HG02884 (cell line): ENCODE measurements at regions not wholly inside any gene's neighbourhood (a gene's known extent, or its start where the extent isn't known, plus 50 kb on each side); places are given as distances from the start of the nearest gene placed in this dataset.
"Not testable (repeated sequence)": the region's sequence is repeated elsewhere in the genome, so short reads cannot be mapped to it uniquely, and the experiment has no call there.

Experiments
- ATAC-seq: cut with Tn5 transposase; IDR thresholded peaks from one replicate; pipeline ENCODE4 v1.9.1; 2021; ENCODE audit warnings: mild to moderate bottlenecking, moderate library complexity; ENCODE audit not compliant: unreplicated experiment

DNA sequence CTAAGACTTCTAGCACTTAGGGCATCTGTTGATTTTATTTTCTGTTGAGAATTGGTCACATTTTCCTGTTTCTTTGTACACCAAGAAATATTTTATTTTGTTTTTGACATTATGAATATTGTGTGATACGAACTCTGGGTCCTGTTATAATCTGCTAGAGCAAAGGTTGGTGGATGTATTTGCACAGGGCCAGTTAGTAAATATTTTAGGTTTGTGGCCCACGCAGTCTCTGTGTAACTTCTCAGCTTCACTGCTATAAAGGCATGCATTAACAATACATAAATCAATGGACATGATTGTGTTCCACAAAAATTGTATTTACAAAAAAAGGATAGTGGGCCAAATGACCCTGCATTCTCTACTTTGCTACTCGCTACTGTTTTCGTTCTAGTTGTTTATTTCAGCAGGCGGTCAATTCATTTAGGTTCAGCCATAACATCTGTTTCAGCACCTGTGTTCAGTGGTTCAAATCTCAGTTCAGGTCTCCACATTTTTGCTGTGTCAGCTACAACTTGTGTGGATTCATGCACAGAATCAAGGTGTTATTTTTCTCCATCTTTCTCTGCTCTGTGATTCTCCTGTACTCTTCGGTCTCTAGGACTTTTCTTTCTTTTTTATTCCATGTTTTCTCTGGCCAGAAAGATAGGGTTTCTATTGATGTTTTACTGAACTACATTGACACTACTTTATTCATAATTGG, 786.2 kb downstream of the ETS1 start:
- ATAC-seq: no peak

DNA sequence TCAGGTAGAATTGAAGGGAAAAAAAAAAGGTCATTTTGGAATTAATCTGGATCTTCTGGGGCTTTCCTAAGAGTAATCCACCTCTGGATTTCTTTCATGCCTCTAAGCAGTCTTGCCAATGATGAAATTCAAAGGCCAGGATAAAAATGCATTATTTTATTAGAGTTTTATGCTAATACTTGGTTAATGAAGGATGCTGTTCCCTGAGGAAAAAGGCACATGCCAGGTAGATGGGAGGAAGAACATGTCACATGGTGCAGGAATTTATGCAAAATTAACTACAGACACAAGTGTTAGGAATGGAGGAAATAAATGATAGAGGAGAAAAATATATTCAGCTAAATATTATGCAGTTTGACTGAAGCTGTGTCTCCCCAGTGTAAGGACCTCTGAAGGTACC, 792.0 kb downstream of the ETS1 start:
- no peak for ATAC-seq

DNA sequence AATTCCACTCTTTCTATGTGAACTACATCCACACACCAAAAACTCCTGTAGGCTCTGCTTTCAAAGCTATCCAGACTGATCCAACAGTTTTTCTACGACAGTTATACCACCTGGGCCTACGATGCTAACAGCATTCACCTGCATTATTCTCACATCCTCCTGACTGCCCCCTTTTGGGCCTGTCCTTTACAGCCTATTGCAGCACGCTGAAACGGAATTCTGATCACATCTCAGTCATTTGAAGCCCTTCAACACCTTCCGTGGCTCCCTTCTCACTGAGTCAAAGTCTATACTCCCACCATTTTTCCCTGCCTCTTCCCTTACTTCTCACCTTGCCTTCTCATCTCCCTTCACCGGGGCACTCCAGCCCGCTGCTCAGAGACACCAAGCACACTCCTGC, 791.3 kb upstream of the KIRREL3 start:
- ATAC-seq: no peak

DNA sequence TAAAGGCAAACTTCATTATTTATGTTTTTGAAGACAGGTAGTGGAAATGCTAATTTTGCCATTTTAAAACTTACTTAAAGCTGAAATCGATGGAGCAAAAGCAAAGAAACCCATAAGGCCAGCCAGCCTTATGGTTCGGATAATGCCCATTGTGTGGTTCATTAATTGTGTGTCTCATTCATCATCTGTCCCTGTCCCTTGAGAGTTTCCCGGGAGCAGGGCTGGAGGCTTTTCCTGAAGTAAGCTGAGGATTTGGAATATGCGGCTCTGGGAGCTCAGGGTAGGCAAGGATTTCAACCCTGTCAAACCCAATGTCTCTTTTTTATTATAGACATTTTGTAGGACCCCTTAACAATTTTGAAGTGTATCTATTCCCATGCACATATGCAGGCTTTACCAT, 790.0 kb upstream of the KIRREL3 start:
- no peak for ATAC-seq

DNA sequence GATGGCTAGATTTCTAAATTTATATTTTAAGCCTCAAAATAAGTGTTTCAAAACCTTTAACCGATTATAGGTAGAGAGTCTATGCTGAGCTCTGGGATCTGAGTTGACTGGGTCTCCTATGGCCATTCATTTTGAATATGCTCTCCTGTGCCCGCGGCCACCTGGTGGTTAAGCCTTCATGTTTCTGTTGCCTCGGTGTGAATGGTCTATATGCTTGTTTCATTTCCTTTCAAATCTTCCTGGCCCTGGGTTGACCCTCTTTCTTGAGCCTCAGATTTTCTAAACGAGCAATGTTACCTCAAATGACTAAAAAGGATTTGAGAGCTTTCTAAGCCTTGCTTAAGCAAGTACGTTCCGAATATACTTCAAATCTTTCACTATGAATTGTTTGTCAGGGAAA, 789.4 kb upstream of the KIRREL3 start:
- ATAC-seq: no peak

DNA sequence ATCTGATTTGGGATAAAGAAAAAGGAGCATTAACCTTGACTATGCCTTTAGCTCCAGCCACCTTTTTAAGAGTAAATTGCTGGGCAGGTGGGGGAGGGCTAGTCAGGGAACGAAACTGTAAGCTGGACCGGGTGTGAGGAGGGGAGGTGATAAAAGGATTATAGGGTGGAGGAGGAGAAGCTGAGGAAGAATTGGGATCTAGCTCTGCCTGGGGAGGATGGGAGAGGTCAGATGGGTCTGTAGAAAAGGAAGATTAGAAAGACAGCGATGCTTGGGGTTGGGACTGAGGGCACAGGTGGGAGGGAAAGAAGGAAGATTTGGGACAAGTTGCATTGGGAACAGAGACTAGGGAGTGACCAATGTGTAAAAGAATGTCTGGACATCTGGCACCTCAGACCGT, 772.4 kb upstream of the KIRREL3 start:
- not testable (repeated sequence) for ATAC-seq

DNA sequence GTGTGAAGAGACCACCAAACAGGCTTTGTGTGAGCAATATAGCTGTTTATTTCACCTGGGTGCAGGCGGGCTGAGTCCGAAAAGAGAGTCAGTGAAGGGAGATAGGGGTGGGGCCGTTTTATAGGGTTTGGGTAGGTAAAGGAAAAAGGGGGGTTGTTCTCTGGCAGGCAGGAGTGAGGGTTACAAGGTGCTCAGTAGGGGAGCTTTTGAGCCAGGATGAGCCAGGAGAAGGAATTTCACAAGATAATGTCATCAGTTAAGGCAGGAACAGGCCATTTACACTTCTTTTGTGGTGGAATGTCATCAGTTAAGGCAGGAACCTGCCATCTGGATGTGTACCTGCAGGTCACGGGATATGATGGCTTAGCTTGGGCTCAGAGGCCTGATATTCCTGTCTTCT, 768.4 kb upstream of the KIRREL3 start:
- ATAC-seq: not testable (repeated sequence)

DNA sequence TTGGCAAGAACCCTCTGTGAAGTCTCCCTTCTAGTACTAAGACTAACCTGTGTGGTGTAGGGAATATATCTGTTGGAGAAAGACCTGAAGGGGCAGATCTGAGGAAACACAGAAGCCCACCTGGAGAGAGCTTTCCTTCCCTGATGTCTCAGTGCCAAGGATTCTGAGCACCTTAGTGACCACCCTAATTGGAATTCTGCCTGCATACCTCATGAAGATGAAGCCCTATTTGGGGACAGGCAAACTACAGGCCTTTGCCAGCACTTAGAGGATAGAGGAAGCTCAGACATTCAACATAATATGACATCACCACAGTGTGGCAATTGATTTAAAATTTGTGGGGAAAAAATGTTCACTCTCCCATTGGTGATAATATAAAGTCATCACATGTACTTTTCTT, 766.2 kb upstream of the KIRREL3 start:
- ATAC-seq: no peak

DNA sequence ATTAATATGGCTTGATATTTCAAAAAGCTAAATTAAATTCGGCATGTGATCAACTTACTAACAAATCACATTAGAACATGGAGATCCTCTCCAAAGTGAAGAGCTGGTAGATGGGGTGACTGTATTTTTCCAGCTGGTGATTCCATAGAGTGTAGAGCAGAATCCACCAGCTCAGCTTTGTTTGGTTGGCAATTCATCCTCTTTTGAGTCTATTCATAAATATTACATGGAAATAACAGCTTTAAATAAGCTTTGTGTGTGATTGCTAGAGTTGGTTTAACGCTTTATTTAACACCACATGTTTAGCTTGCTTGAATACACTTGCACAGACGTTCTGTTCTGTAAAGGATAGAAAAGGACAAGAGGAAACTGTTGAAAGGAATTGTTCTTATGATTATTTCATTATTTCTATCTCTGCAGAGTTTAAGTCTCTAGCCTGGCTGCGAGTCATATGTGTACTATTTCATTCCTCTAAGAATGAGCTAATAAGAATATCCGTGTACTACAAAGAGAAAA, 738.3 kb upstream of the KIRREL3 start:
- ATAC-seq: no peak

DNA sequence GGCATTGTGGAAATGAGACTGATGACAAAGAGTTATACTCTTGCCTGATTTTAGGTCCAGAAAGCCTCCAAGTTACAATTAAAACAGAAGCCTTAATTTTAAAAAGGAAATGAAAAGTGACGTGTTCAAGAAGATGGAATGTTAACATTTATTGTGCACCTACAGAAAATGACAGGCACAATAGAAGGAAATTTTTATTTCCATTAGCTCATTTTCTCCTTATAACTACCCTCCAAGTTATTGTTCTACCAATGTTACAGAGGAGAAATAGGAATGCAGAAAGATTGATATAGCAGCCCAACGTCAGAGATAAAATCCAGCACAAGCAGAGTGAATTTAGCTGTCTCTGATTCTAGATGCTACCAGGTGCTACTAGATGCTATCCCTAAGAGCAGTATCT, 736.9 kb upstream of the KIRREL3 start:
- no peak for ATAC-seq

DNA sequence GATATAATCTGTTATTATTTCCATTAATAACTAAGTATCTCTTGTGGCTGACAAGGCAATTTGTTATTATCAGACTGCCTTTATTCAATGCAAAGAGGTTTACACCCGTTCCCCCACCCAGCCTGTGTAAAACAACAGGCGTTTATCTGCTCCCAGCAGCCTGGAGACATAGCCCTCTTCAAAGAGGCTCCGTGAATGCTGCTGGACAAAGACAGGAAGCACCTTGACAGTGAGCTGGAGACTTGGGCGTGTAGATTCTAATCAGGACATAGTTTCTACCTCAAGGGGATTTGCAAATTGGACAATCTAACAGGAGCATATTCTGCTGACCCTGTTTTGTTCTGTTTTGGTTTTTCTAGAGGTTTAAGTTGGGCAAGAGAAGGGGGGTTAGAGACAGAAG, 733.0 kb upstream of the KIRREL3 start:
- ATAC-seq: no peak

DNA sequence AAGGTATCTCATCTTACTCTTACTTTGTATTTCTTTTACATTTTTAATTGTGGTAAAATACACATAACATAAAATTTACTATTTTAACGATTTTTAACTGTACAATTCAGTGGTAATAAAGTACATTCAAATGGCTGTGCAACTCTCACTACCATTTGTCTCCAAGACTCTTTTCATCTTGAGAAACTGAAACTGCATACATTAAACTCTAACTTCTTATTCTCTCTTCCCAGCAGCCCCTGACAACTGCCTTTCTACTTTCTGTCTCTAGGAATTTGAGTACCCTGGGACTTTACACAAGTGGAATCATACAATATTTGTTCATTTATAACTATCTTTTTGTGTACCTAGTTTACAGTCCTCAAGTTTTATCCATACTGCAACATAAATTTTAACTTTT, 725.8 kb upstream of the KIRREL3 start:
- no peak for ATAC-seq

DNA sequence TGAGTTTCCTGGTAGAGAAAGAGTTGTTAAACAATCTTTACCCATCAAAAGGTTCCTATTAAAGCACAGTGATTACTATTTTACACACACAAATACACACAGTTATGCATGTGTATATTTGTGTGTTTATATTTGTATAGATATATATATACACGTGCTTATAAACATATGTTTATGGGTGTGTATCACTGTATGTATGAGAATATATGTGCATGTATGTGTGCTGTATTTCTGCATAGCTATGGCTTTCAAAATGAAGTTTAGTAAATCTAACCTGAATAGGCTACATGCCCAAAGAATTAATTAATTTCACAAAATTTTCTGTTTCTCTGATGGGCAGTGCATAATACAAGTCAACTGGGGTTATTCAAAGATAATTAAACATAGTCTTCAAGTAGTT, 723.1 kb upstream of the KIRREL3 start:
- no peak for ATAC-seq

DNA sequence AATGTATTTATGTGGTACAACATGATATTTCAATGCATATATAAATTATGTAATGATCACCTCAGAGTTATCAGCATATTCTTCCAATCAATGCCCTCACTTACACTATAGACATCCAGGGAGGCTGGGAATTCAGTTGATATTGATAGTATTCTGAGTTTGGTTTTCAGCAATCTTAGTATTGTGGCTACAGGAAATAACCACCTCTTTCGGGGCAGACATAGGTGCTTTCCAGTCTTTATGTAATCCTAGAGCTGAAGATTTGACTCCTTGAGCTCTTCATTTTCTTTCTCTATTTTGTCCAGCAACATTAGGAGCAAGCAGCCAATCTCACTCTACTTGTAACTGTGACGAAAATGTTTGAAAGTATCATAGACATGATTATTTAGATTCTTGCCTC, 712.7 kb upstream of the KIRREL3 start:
- no peak for ATAC-seq

DNA sequence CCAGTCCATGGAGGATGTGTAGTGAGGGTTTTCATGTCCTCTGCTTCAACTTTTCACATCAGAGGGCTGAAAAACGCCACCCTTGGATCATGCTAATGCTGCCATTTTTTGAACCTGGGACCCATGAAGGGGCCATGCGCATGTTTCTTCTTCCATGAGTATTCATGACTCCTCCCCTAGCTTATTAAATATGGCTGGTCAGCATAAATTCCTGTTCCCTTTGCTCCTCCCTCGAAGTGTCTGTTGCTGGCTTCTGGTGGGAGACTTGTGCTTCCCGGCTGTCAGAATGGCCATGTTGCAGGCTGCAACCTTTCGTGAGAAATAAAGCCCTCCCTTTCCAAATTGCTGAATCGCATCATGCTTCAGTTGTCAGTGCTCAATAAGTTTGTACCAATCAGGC, 711.2 kb upstream of the KIRREL3 start:
- no peak for ATAC-seq

DNA sequence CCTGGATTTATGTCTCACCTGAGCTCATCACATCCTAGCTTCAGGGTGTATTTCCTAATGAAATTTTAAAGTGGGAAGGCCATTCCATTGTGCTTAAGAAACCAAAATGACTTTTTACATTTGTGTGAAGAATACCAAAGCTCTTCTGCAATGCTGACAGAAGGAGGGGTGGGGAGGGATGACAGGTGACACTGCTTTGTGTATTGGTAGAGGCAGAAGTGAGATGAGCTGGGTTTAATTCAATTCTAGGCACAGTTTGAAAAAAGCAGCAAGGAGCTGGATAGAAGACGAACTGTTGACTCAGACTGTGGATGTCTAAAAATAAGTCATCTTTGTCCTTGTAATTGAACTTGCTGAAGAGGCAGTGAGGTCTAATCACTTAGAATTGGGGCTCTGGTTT, 710.3 kb upstream of the KIRREL3 start:
- no peak for ATAC-seq

DNA sequence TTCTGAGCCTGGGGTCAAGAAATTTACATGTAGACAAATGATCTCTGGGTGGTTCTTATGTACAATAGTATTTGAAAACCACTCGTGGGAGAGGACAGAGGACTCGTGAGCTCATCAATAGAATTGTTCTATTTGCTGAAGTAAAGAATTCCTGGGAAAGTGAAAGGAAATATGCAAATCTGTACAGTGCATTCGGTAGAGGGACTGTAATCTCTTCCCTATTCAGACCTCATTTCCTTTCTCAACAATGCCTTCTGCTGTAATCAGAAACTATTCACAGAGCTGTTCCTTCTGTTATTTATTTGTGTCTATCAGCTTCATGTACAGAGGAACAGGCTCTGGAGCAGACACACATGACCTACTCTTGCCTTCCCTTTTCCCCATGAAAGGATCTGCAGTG, 709.4 kb upstream of the KIRREL3 start:
- ATAC-seq: no peak

DNA sequence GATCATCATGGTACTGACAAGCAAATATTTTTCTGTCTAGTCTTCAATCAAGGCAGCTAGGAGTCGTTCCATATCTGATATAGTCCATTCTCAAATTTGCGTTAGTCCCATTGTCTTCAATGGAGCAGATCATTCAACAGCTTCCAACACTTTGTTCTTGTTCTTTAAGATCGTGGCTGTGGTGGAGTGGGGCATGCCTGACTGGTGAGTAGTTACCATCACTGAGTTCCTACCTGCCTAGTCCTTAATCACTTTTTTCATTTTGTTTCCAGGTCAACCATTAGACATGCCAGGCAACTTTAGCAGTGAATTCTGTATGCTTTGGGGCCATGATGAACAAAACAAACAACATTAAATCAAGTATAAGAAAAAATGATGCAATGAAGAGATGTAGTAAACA, 693.1 kb upstream of the KIRREL3 start:
- ATAC-seq: no peak

DNA sequence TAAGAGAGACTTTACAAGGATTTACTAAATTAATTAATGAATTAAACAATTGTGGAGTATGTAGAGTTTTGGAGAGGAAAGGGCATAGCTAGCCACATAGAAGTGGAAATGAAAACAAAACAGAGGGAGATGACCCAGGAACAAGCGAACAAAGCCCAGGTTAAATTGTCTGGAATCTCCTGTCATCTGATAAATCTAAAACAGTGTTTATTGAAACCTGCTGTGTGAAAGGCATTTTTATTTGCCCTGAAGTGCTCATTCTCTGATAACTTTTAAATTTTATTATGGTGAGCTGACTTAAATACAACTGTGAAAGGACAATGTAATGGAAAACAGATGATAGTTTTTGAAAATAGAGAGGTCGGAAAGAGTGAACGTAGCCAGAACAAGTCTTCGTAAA, 682.8 kb upstream of the KIRREL3 start:
- no peak for ATAC-seq

DNA sequence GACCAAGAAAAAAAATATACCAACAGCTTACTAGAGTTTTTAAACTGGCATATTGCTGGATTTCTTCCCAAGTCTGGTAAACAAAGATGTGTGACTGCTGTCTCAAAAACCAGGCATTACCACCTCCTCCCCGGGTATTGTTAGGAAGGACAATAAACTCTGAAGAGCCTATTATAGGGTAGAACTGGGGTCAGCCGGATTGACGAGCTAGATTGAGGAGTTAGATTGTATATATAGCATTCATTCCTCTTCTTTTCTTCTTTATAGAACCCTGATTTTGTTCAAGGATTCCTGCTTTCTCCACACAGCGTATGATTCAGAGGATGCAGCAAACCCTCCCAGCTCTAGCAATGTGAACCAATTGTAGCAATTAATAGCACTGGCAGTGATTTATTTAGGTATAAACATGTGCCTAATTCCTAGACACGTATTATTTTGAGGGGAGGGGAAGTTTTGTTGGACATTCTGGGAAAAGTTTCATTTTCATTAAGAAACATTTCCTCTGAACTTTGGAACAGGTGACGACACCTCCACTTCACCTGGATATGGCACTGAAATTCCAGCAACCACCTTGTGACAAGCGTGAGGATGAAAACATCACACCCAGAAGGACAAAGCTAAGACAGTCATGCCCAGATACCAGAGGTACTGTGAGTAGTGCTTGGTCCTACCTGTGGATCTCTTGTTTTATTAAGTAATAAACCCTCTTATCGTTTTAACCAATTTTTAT, 679.4 kb upstream of the KIRREL3 start:
- no peak for ATAC-seq

DNA sequence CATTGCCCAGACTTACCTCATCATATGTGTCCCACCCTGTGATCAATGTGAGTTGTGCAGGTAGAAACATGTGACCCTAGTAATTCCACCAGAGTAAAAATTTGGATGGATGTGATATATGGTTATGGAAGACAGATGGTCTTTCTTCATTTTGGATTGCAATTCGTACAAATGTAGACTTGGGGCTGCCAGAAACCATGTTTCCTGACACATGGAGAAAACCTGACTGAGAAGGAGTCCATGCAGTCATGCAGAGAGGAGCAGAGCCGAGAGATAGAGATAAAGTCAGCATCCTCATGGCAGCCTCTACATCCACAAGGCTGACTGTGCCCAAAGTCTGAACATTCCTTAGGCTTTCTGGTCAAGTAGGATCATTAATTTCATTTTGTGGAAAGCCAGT, 678.1 kb upstream of the KIRREL3 start:
- ATAC-seq: no peak

DNA sequence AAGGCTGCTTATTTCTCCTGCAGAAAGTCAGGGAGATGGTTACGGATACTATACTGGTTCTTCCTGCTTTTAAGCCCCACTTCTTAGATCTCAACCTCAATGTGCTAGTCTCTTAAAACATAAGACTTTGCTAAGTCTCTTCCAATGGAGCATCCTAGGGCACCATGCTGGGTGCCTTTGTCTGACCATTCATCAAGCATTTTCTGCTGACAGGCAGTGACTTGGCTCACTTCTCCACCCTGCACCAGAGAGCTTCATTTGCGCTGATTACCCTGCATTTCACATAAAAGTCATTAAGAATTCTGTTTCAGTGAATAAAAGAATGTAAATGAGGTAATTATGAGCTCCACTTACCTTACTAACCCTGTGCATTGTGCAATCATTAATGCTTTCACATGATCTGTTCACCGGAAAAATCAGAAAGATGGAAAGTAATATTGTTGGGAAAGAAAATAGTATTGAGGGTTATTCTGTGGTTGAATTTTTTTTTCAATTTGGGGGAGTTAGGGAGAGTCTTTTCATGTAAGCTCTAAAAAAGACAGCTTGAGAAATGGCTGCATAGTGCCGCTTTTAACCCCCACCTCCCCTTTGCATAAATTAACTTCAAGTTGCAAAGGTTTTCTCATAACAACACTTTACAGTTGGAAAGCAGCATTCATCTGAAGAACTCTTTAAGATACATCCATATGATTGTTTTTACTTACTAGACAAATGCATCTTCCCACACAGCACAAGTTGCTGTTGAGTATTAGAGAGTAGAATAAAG, 677.3 kb upstream of the KIRREL3 start:
- no peak for ATAC-seq
